B cell (primary cell): ENCODE measurements at regions not wholly inside any gene's neighbourhood (a gene's known extent, or its start where the extent isn't known, plus 50 kb on each side); places are given as distances from the start of the nearest gene placed in this dataset.

Experiments
- ATAC-seq: fragments of 200-7000 bp; cut with Tn5 transposase; one replicate; pipeline ENCODE4 v1.10.0; 2021; ENCODE audit warnings: low read depth, mild to moderate bottlenecking, moderate number of reproducible peaks, moderate library complexity
- CTCF ChIA-PET: fragments of 350-600 bp; sonication (Branson Sonifier 250); formaldehyde crosslinking; loops from one replicate; lab custom pipeline; 2021; ENCODE audit warnings: antibody characterized with exemption, inconsistent platforms; lab: Charles Lee
- POLR2A ChIA-PET: fragments of 350-600 bp; sonication (Branson Sonifier 250); formaldehyde crosslinking; loops from one replicate; lab custom pipeline; 2021; ENCODE audit warnings: antibody characterized with exemption; lab: Charles Lee
- DNase-seq: peaks from one replicate; pipeline ENCODE4 v3.0.0; 2013
- H2AFZ ChIP-seq: 2 replicates; pipeline ENCODE4 v1.6.1; 2012; ENCODE audit warnings: mild to moderate bottlenecking, low read depth, low read length; ENCODE audit not compliant: insufficient read depth, poor library complexity, severe bottlenecking
- H3K27ac ChIP-seq, 2 donors: 1 replicate in 1 of 2; 2 replicates in 1 of 2; pipeline ENCODE4 v1.5.1; 2012 to 2013; ENCODE audit warnings: low read length in 2 of 2, mild to moderate bottlenecking in 2 of 2, moderate library complexity in 1 of 2
- H3K27me3 ChIP-seq, 4 experiments: fragments of 200-600 bp in 1 of 4; sonication (generic) in 1 of 4; replicated peaks in 1 of 4; 1 replicate in 2 of 4; 2 replicates in 2 of 4; pipeline versions ENCODE4 v1.6.1 to v1.7.0; 2013 to 2016; ENCODE audit warnings: low read length in 3 of 4, mild to moderate bottlenecking in 2 of 4, mixed read lengths in 1 of 4, moderate library complexity in 1 of 4; ENCODE audit not compliant: insufficient read depth in 4 of 4, control insufficient read depth in 3 of 4; ENCODE audit errors: control extremely low read depth in 1 of 4
- H3K36me3 ChIP-seq, 2 experiments: replicated peaks in 1 of 2; 1 replicate in 1 of 2; 2 replicates in 1 of 2; pipeline versions ENCODE4 v1.6.1 to v1.7.1; 2013; ENCODE audit warnings: low read length in 1 of 2; ENCODE audit not compliant: insufficient read depth in 2 of 2, control insufficient read depth in 1 of 2; ENCODE audit errors: control extremely low read depth in 1 of 2, extremely low read depth in 1 of 2
- H3K4me1 ChIP-seq, 2 donors: fragments of 200-600 bp in 1 of 2; sonication (generic) in 1 of 2; 1 replicate in 1 of 2; 2 replicates in 1 of 2; pipeline versions ENCODE4 v1.5.1 to v1.6.1; 2013 to 2017; ENCODE audit warnings: low read length in 2 of 2; ENCODE audit not compliant: control insufficient read depth in 2 of 2, insufficient read depth in 2 of 2
- H3K4me2 ChIP-seq: replicated peaks from 2 replicates; pipeline ENCODE3; 2012; ENCODE audit warnings: mild to moderate bottlenecking, low read depth, low read length; ENCODE audit not compliant: poor library complexity, severe bottlenecking
- H3K4me3 ChIP-seq, 5 experiments: fragments of 200-600 bp in 1 of 5; sonication (generic) in 1 of 5; 1 replicate in 3 of 5; 2 replicates in 2 of 5; pipeline versions ENCODE4 v1.5.1 to v1.7.0; 2011 to 2016; ENCODE audit warnings: low read length in 4 of 5, mild to moderate bottlenecking in 4 of 5, low read depth in 2 of 5, control low read depth in 1 of 5, moderate library complexity in 1 of 5; ENCODE audit not compliant: insufficient read depth in 1 of 5; ENCODE audit errors: control extremely low read depth in 1 of 5, extremely low read depth in 1 of 5
- H3K79me2 ChIP-seq: fragments of 200-600 bp; sonication (generic); one replicate; pipeline ENCODE4 v1.6.0; 2016; ENCODE audit warnings: low read length; ENCODE audit not compliant: control insufficient read depth, insufficient read depth
- H3K9ac ChIP-seq: fragments of 200-600 bp; sonication (generic); 2 replicates; pipeline ENCODE4 v1.6.1; 2017; ENCODE audit warnings: mild to moderate bottlenecking, low read length, moderate library complexity
- H3K9me3 ChIP-seq, 3 donors: one replicate each; pipeline versions ENCODE4 v1.6.1 to v1.7.1; 2013; ENCODE audit warnings: low read length in 2 of 3; ENCODE audit not compliant: control insufficient read depth in 2 of 3, insufficient read depth in 1 of 3; ENCODE audit errors: control extremely low read depth in 1 of 3
- H4K20me1 ChIP-seq: 2 replicates; pipeline ENCODE4 v1.6.0; 2012; ENCODE audit warnings: mild to moderate bottlenecking, low read length; ENCODE audit not compliant: insufficient read depth, control insufficient read depth, poor library complexity, severe bottlenecking
- H3K27ac Mint-ChIP-seq: one replicate; pipeline ENCODE4 v1.8.0; 2021; ENCODE audit warnings: mixed read lengths
- H3K27me3 Mint-ChIP-seq: one replicate; pipeline ENCODE4 v1.8.0; 2021; ENCODE audit warnings: mixed read lengths
- H3K4me1 Mint-ChIP-seq: one replicate; pipeline ENCODE4 v1.8.0; 2021; ENCODE audit warnings: mixed read lengths
- H3K4me3 Mint-ChIP-seq: one replicate; pipeline ENCODE4 v1.8.0; 2021; ENCODE audit warnings: mixed read lengths
- H3K9me3 Mint-ChIP-seq: one replicate; pipeline ENCODE4 v1.8.0; 2022; ENCODE audit warnings: mixed read lengths; ENCODE audit not compliant: insufficient read depth
- EZH2 ChIP-seq: IDR thresholded peaks from 2 replicates; pipeline ENCODE4 v1.6.1; 2012; ENCODE audit warnings: borderline replicate concordance, low read depth, mild to moderate bottlenecking, moderate library complexity, low read length; ENCODE audit not compliant: insufficient read depth, poor library complexity, severe bottlenecking
- WGBS: methylation state at CpG from one replicate; pipeline ENCODE4 v1.1.5; 2013; ENCODE audit warnings: missing lambda C conversion rate; ENCODE audit not compliant: insufficient coverage; 5-methylcytosine and 5-hydroxymethylcytosine counted together
- intact Hi-C: fragments of 100-400 bp; cut with micrococcal nuclease; formaldehyde crosslinking; loops from one replicate; pipeline ENCODE4 v1.10.0; 2022
- TF ChIP-seq, protein P1 (sequence below): fragments of 200-600 bp; IDR thresholded peaks from one replicate; pipeline ENCODE4 v1.8.0; 2022; ENCODE audit warnings: antibody characterized with exemption, mild to moderate bottlenecking

- Histone ChIP-seq H3K9me3 (peaks cover 0 to 8% (median 0%) of the 10 kb centered on the region in 3 donors), H3K27me3 (peaks cover 0 to 16% (median 3%) of the 10 kb centered on the region in 4 experiments), H3K4me2 (no peak overlapping the region), H3K4me1 (no peaks in the 10 kb centered on the region), H3K79me2 (no peaks in the 10 kb centered on the region), H3K4me3 (no peak overlapping the region), H4K20me1 (no peaks in the 10 kb centered on the region), H3K9ac (no peak overlapping the region), H3K36me3 (no peaks in the 10 kb centered on the region), H2AFZ (no peak overlapping the region), H3K27ac (no peak overlapping the region)
- WGBS: 83% methylated on average over 2 of the region's 8 CpGs
- no peak overlapping the region for H3K27ac Mint-ChIP-seq
- no peak overlapping the region for H3K4me3 Mint-ChIP-seq
- TF ChIP-seq, protein P1, sequence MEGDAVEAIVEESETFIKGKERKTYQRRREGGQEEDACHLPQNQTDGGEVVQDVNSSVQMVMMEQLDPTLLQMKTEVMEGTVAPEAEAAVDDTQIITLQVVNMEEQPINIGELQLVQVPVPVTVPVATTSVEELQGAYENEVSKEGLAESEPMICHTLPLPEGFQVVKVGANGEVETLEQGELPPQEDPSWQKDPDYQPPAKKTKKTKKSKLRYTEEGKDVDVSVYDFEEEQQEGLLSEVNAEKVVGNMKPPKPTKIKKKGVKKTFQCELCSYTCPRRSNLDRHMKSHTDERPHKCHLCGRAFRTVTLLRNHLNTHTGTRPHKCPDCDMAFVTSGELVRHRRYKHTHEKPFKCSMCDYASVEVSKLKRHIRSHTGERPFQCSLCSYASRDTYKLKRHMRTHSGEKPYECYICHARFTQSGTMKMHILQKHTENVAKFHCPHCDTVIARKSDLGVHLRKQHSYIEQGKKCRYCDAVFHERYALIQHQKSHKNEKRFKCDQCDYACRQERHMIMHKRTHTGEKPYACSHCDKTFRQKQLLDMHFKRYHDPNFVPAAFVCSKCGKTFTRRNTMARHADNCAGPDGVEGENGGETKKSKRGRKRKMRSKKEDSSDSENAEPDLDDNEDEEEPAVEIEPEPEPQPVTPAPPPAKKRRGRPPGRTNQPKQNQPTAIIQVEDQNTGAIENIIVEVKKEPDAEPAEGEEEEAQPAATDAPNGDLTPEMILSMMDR: no peak
- no peak for TF ChIP-seq EZH2
- intact Hi-C loops: no loop called here
- H3K27me3 Mint-ChIP-seq: peaks cover 50% of the 10 kb centered on the region
- H3K9me3 Mint-ChIP-seq: peaks cover 5% of the 10 kb centered on the region
- ATAC-seq (no peak), DNase-seq (no peak)
- no peaks in the 10 kb centered on the region for H3K4me1 Mint-ChIP-seq
- POLR2A ChIA-PET: no interaction called here
- CTCF ChIA-PET: interaction anchor here (1.9 to 2.6 kb wide), 2 partner anchors 15 to 124 kb away, joined by 7 to 9 read pairs; no protein-coding TSS in a partner anchor
Measured at GRCh38 chr17:5711344-5711743, 127.0 kb upstream of the NLRP1 start.

GRCh38 chr17:5714993-5715392 lies 130.7 kb upstream of the NLRP1 start:
- H3K9ac ChIP-seq: no peak overlapping the region
- H3K27me3 Mint-ChIP-seq: peaks cover 63% of the 10 kb centered on the region
- H4K20me1 ChIP-seq: no peaks in the 10 kb centered on the region
- H3K27me3 ChIP-seq: peaks cover 0 to 19% (median 3%) of the 10 kb centered on the region in 4 experiments
- H3K4me1 Mint-ChIP-seq: no peaks in the 10 kb centered on the region
- TF ChIP-seq, protein P1: no peak
- no peak for TF ChIP-seq EZH2
- no peaks in the 10 kb centered on the region for H3K4me1 ChIP-seq
- no peak overlapping the region for H2AFZ ChIP-seq
- CTCF ChIA-PET: no interaction called here
- no peak overlapping the region for H3K4me2 ChIP-seq
- H3K9me3 ChIP-seq: peaks cover 0 to 4% (median 0%) of the 10 kb centered on the region in 3 donors
- ATAC-seq (no peak), DNase-seq (no peak)
- H3K36me3 ChIP-seq: no peaks in the 10 kb centered on the region
- no peak overlapping the region for H3K4me3 ChIP-seq
- H3K27ac ChIP-seq: no peak overlapping the region
- H3K27ac Mint-ChIP-seq: no peak overlapping the region
- POLR2A ChIA-PET: no interaction called here
- WGBS: 98% methylated on average over 9 of the region's 9 CpGs
- H3K4me3 Mint-ChIP-seq: no peak overlapping the region
- intact Hi-C loops: no loop called here
- no peaks in the 10 kb centered on the region for H3K9me3 Mint-ChIP-seq
- no peaks in the 10 kb centered on the region for H3K79me2 ChIP-seq
